ENCODE measurements at regions not wholly inside any gene's neighbourhood (a gene's known extent, or its start where the extent isn't known, plus 50 kb on each side); places are given as distances from the start of the nearest gene placed in this dataset.

- TF ChIP-seq CTCF (IDR thresholded peaks at IDR 0.05) (no peak), POLR2A (IDR thresholded peaks at IDR 0.05) (no peak), EP300 (IDR thresholded peaks at IDR 0.05) (no peak)
These were observed 270.3 kb downstream of the RPLP1 start for GRCh38 chr15:69722924-69723323.
